HEK293T (cell line): ENCODE measurements at regions not wholly inside any gene's neighbourhood (a gene's known extent, or its start where the extent isn't known, plus 50 kb on each side); places are given as distances from the start of the nearest gene placed in this dataset.

Experiments
- ARNT ChIP-seq: fragments of 450-650 bp; IDR thresholded peaks from 2 replicates; pipeline ENCODE4 v1.6.1; 2017; ENCODE audit warnings: mild to moderate bottlenecking
- BHLHE40 ChIP-seq: fragments of 450-650 bp; IDR thresholded peaks from 2 replicates; pipeline ENCODE4 v1.6.1; 2016; ENCODE audit warnings: mild to moderate bottlenecking, moderate library complexity, borderline replicate concordance
- CTBP1 ChIP-seq: fragments of 450-650 bp; IDR thresholded peaks from 2 replicates; pipeline ENCODE4 v1.6.1; 2016; ENCODE audit warnings: borderline replicate concordance
- ELF4 ChIP-seq: fragments of 450-650 bp; IDR thresholded peaks from 2 replicates; pipeline ENCODE4 v1.6.1; 2017; ENCODE audit warnings: antibody characterized with exemption
- FOXA1 ChIP-seq: fragments of 450-650 bp; IDR thresholded peaks from 2 replicates; pipeline ENCODE4 v1.6.1; 2016; ENCODE audit warnings: mild to moderate bottlenecking
- FOXM1 ChIP-seq: fragments of 450-650 bp; IDR thresholded peaks from 2 replicates; pipeline ENCODE4 v1.6.1; 2017; ENCODE audit warnings: mild to moderate bottlenecking, borderline replicate concordance
- HDGF ChIP-seq: fragments of 450-650 bp; IDR thresholded peaks from 2 replicates; pipeline ENCODE4 v1.6.1; 2017; ENCODE audit warnings: antibody characterized with exemption, borderline replicate concordance
- L3MBTL2 ChIP-seq: fragments of 450-650 bp; conservative IDR thresholded peaks from 2 replicates; pipeline ENCODE4 v1.6.1; 2016; ENCODE audit warnings: mild to moderate bottlenecking
- LEF1 ChIP-seq: fragments of 450-650 bp; IDR thresholded peaks from 2 replicates; pipeline ENCODE4 v1.6.1; 2017; ENCODE audit warnings: mild to moderate bottlenecking, borderline replicate concordance
- NFRKB ChIP-seq: fragments of 450-650 bp; IDR thresholded peaks from 2 replicates; pipeline ENCODE4 v1.6.1; 2016; ENCODE audit warnings: mild to moderate bottlenecking, moderate library complexity
- SP1 ChIP-seq: fragments of 450-650 bp; IDR thresholded peaks from 2 replicates; pipeline ENCODE4 v1.6.1; 2017
- SUZ12 ChIP-seq: fragments of 450-650 bp; IDR thresholded peaks from 2 replicates; pipeline ENCODE4 v1.6.1; 2016; ENCODE audit warnings: mild to moderate bottlenecking
- TARDBP ChIP-seq: fragments of 450-650 bp; IDR thresholded peaks from 2 replicates; pipeline ENCODE4 v1.6.1; 2016
- ZNF384 ChIP-seq: fragments of 450-650 bp; IDR thresholded peaks from 2 replicates; pipeline ENCODE4 v1.6.1; 2016

GRCh38 chr2:146271131-146271831 lies 1573.5 kb upstream of the ACVR2A start:
- no peak for TF ChIP-seq SP1
- TF ChIP-seq ARNT = no peak
- no peak for TF ChIP-seq NFRKB
- no peak for TF ChIP-seq HDGF
- TF ChIP-seq ELF4 = no peak
- no peak for TF ChIP-seq L3MBTL2
- TF ChIP-seq FOXM1 = no peak
- no peak for TF ChIP-seq LEF1
- no peak for TF ChIP-seq BHLHE40
- TF ChIP-seq TARDBP = no peak
- TF ChIP-seq ZNF384 = 0 out of 2 replicates have a peak, but pooled peaks have one; percentile 6
- no peak for TF ChIP-seq FOXA1
- no peak for TF ChIP-seq CTBP1
- TF ChIP-seq SUZ12 = no peak
